Medulla oblongata (tissue), 1 donor: ENCODE measurements at regions not wholly inside any gene's neighbourhood (a gene's known extent, or its start where the extent isn't known, plus 50 kb on each side); places are given as distances from the start of the nearest gene placed in this dataset.
A peak's percentile ranks its signal among the peaks of the same experiment; 100 is the strongest.

Source experiments
- DNase-seq: peaks from one replicate; pipeline ENCODE4 v3.0.0-alpha.2; 2015; ENCODE audit errors: extremely low spot score

GRCh38 chr15:25563596-25563995 lies 124.8 kb upstream of the UBE3A start:
- no peak for DNase-seq

- DNase-seq, result no peak
These were observed 119.1 kb upstream of the UBE3A start for GRCh38 chr15:25557926-25558325.

DNA sequence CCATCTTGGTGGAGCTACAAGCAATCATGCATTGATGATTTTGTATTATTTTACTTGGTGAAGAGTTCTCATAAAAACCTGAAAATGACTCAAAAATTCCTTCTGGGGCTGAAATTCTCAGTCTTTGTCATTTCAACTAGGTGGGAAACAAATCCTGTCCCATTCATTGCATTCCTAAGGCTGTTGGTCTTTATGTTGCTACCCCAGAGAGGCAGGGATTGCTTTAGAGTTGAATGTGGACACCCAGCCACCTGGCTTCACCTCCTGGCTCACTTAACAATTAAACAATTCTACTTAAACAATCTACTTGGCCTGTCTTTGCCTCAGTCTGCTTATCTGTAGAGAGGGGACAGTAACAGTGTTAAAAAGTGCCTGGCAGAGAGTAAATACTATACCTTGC lies 117.3 kb upstream of the UBE3A start:
- no peak for DNase-seq

GRCh38 chr15:25554640-25555039 lies 115.8 kb upstream of the UBE3A start:
- no peak for DNase-seq

- DNase-seq, result no peak
These were observed 109.8 kb upstream of the UBE3A start for GRCh38 chr15:25548600-25548999.

GRCh38 chr15:25545889-25546288 lies 107.1 kb upstream of the UBE3A start:
- DNase-seq, result no peak

GRCh38 chr15:25545017-25545416 lies 106.2 kb upstream of the UBE3A start:
- DNase-seq, result no peak

DNA sequence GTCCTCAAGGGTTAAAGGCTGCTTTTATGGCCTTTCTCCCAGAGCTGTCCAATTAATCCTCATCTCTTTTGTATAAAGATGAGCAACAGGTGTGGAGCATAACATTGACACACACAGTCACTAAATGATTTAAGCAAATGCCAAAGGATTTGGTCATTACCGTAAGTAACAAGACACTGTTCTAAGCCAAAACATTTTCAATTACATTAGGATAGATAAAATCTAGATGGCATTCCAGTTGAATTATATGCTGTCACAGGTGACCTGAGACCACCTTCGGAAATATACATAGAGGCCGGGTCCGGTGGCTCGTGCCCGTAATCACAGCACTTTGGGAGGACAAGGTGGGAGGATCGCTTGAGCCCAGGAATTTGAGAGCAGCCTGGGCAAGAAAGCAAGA lies 105.3 kb upstream of the UBE3A start:
- no peak for DNase-seq

DNA sequence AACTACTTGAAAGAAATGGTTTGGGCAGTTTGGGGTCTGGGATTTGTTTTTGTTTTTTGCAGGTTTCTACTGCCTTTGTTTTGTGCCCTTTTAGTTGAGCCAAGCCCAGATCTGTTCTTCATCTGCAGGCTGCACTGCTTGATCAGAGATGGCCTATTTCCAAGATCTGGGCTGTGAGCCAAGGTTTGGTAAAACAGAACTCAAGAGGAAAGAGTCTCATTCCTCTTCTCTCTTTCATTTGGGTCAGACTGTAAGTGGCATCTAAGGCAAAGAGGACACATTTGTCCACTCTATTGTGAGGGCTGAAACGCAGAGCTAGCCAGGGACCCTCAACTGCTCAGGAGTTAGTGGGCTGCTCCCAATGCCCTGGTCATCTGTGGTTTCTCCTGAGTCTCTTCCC lies 104.4 kb upstream of the UBE3A start:
- DNase-seq, result peak; percentile 86

- DNase-seq, result no peak
These were observed 102.4 kb upstream of the UBE3A start for GRCh38 chr15:25541228-25541627.

DNA sequence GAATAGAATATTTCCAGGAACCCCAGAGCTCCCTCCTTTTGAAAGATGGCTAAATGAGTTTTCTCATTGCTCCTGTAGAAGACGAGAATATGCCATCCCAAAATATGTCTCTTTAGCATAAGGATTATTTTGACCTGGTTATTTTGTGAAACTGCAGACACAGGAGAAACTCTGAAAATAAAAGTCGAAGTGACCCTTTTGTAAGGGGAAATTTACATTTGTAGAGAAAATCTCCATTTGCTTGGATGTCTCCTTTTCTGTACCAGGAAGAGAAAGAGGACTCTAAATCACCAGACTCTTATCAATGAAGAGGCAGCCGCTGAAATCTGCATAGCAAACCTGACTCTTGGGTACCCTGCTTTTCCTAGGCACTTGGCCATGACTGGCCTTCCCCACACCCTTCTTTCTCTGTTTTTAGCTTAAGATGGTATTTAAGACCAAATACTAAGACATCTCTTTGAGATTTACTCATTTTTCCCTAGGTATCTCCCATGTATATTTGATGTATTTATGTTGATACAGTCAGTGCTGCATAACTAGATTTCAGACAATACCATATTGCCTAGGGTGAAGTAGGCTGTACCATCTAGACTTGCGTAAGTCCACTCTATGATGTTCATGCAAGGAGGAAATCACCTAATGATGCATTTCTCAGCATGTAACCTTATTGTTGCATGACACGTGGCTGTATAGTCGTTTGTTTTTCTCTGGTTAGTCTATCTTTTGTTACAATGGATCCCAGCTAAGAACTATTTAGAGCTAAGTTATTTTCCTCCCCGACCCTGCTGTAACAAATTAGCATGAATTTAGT lies 98.2 kb upstream of the UBE3A start:
- no peak for DNase-seq

- DNase-seq, result no peak
These were observed 97.0 kb upstream of the UBE3A start for GRCh38 chr15:25535866-25536265.

- DNase-seq, result no peak
These were observed 95.5 kb upstream of the UBE3A start for GRCh38 chr15:25534293-25534692.

- DNase-seq, result no peak
These were observed 93.7 kb upstream of the UBE3A start for GRCh38 chr15:25532269-25533140.

DNA sequence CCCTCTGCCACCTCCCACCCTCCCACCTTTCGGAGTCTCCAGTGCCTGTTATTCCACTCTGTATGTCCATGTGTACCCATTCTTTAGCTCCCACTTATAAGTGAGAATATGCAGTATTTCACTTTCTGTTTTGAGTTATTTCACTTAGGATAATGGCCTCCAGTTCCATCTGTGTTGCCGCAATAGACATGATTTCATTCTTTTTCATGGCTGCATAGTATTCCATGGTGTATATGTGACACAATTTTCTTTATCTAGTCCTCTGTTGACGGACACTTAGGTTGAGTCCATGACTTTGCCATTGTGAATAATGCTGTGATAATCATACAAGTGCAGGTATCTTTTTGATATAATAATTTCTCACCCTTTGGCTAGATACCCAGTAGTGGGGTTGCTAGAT lies 91.0 kb upstream of the UBE3A start:
- DNase-seq, result no peak

DNA sequence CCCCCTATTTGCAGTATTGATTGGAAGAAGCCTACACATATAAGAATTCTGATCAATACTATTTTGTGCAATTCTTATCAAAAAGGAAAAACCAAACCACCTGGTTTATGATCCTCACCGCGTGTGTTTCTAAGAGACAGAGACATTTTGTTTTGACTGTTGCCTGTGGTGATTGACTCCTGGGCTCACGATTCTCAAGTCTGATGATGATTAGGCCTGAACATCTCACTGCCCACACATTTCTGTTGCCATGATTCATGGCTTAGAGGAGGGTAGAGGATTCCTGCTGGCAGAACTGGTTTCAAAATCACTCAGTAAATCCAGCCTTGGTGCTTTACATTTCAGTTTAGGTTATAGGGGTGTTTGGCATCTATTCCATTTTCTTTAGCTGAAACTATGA lies 88.3 kb upstream of the UBE3A start:
- DNase-seq, result no peak

- DNase-seq, result no peak
These were observed 86.9 kb upstream of the UBE3A start for GRCh38 chr15:25525741-25526140.

DNA sequence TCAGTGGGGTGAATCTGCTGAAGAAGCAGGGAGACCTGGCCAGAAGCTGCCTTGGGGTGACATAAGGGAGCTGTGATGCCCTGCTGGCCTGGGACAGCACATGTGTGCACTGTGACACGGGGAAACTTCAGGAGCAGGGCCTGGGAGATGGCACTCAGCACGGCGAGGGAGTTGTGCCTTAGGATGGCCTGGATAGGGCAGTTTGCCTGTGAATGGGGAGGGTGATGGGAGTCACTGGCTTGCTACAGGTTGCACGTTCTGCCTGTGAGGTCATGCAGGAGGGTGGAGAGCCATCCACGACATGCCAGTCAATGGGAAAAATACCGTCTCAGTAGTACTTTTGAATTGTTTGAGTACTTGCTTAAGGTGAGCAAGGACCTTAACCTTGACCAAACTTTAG lies 76.8 kb upstream of the UBE3A start:
- DNase-seq, result no peak

DNA sequence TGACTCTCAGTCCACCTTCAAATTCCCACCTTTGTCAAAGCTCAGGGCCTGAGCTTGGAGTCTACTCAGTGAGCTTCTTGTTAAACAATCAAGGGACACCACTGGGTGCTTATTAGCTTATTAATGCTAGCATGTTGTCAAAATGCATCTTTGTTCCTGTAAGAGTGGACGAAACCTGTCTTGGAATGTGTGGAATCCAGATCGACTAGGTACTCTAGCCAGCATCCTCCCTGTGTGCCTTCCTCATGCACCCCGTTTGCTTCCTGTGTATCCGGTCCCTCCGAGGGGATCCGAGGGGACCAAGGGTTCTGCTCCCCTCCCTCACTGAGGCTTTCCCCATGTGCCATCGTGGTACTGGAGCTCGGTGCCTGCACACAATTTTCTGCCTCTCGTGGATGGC lies 75.7 kb upstream of the UBE3A start:
- no peak for DNase-seq

GRCh38 chr15:25512957-25513356 lies 74.1 kb upstream of the UBE3A start:
- DNase-seq, result no peak

GRCh38 chr15:25510146-25510545 lies 71.3 kb upstream of the UBE3A start:
- DNase-seq, result no peak

DNA sequence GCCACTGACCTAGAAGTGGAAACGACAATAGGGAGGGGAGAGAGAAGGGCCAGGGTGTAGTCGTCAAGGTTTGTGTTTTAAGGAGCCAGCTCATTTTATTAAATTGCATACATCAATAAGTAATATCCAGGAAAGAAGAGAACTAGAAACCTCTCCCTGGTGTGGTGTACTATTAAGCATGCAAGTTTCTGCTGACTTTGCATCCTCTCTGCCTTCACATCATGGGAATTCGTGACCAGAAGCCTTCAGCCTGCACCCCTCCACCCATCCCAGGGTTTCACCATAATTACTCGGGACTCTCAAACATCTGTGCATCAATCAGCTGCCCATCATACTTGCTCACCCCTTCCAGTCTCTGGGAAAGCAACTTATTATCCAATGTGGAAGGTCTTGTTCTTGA lies 70.9 kb upstream of the UBE3A start:
- DNase-seq, result no peak

GRCh38 chr15:25508369-25509002 lies 69.7 kb upstream of the UBE3A start:
- DNase-seq, result peak; percentile 50
